Activated CD4-positive, CD25-positive, alpha-beta regulatory T cell treated with anti-CD3 and anti-CD28 coated beads, Interleukin-2, amount 50 U/mL, for 24 hours (primary cell): ENCODE measurements at regions not wholly inside any gene's neighbourhood (a gene's known extent, or its start where the extent isn't known, plus 50 kb on each side); places are given as distances from the start of the nearest gene placed in this dataset.

ENCODE experiments used
- ATAC-seq, 2 donors: fragments of 150-1000 bp; cut with Tn5 transposase; one replicate each; pipeline ENCODE4 v1.10.0; 2021; ENCODE audit warnings: mild to moderate bottlenecking in 1 of 2, moderate library complexity in 1 of 2

DNA sequence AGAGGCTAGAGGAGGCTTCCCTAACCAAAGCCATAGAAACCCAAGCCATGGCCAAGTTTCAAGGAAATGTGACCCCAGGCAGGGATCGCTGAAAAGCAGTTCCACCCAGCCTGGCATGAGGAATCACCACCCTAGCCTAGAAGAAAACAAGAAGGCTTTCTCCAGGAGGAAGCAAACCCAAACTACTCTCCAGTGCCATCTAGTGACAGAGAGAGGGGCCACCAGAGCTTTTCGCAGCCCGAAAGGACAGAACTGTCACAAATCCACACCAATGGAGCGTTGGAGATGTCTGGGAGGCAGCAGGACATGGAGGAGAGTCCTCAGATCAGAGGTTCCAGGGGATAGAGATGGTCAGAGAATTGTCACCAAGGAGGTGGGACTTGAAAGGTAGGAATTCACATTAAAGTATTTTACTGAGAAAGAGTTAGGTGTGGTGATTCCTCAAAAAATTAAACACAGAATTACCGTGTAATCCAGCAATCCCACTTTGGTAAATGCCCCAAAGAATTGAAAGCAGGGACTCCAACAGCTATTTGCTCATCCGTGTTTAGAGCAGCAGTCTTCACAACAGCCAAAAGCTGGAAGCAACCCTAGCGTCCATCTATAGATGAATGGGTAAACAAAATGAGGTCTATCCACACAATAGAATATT lies 67.3 kb upstream of the NUP50 start:
- ATAC-seq = no peak

DNA sequence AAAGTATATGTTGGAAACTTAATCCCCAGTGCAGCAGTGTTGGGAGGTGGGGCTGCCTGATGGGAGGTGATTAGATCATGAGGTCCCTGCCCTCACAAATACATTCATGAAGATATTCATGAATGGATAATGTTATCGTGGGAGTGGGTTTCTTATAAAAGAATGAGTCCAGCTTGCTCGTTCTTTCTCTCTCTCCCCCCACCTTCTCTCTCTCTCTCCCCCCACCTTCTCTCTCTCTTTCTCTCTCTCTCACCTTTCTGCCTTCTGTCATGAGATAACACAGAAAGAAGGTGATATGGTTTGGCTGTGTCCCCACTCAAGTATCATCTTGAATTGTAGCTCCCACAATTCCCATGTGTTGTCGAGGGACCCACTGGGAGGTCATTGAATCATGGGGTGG lies 66.7 kb upstream of the NUP50 start:
- no peak for ATAC-seq

DNA sequence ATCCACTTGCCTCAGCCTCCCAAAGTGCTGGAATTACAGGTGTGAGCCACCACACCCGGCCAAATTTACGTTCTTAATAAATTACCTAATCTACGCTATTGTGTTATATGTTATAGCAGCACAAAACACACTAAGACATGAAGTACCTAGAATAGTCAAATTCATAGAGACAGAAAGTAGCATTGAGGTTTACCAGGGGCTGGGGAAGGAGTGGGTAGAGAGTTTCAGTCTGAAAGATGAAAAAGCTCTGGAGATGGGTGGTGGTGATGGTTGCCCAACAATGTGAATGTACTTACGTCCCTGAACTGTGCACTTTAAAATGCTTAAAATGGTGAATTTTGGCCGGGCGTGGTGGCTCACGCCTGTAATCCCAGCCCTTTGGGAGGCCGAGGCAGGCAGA lies 65.7 kb upstream of the NUP50 start:
- no peak for ATAC-seq

DNA sequence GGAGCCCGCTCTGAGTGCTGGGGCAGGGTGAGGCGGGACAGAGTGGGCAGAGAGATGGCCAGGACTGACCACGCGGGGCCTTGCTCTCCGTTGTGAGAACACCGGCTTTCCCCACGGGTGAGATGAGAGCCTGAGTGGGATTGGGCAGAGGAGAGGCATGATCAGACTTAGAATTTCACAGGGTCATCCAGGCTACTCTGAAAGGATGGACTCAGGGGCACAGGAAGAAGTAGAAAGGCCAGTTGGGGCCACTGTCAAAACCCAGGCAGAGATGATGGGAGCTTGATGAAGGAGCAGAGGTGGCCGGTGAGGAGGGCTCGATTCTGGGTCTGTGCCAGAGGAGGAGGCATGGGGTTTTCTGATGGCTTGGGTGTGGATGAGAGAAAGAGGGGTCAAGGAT lies 63.8 kb upstream of the NUP50 start:
- ATAC-seq = no peak

DNA sequence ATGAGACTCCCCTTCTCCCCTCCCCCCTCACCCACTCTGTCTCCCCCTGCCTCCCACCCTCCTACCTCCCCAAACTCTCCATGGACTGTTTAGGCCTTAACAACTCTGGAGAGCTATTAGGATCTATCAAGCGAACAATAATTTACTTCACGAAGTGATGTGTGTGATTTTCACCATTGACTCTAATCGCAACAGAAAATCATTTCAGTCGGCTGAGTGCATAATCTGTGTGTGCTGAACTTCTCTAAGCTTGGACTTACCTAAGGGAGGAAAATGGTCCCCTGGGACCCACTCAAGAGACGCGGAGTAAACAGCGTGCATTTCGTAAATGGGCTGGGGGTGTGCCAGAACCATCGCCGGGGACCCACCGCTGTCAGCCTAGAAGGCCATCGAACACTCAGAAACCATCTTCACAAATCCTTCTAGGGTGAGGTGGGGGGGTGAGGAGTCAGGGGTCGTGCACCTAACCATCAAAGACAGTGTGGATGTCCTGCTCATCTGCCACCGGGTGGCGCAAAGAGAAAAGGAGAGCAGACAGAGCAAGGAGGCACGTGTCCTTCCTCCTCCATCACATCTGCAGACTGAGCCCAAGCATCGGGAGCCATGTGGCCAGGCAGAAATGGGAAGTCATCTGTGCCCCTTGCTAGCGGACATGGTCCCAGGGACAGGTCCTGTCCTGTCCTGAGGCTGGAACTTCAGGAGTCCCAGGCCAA lies 62.1 kb upstream of the NUP50 start:
- no peak for ATAC-seq

DNA sequence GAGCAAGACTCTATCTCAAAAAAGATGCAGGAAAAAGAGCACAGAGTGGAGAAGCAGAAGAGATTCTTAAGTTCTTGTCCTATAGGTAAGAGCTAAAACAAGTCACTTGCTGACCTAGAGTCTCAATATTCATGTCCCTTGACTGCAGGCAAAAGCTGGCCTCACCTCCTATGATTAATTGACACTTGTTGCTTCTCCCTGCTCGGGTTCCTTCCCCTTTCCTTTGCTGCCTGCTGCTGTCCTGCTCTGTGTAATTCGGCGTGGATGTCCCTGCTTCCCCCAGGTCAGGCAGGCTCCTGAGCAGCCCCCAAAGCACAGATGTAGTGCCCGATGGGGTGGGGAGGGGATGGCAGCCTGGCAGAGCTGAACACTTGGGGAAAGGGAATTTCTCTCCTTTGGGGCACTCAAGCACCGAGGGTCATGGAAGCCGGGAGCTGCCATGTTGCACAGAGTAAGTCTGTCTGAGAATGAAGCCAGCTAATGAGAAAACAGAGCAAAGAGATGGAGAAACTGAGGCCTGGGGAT lies 60.8 kb upstream of the NUP50 start:
- no peak for ATAC-seq

DNA sequence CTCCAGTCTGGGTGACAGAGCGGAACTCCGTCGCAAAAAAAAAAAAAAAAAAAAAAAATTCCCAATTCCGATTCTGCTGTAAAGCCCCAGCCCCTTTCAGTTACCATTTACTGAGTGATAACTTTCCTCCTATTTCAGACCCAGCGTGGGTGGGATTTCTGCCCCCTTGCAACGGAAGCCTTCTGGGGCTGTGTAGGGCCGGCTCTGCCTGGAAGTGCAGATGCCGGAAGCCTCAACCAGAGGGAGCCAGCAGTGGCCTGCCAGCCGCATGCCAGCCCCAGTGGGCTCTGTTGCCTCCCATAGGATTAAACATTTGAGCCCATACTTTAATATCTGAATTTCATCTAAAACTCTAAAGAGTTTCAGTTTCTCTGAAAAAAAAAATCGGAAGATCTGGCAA lies 60.0 kb upstream of the NUP50 start:
- no peak for ATAC-seq

DNA sequence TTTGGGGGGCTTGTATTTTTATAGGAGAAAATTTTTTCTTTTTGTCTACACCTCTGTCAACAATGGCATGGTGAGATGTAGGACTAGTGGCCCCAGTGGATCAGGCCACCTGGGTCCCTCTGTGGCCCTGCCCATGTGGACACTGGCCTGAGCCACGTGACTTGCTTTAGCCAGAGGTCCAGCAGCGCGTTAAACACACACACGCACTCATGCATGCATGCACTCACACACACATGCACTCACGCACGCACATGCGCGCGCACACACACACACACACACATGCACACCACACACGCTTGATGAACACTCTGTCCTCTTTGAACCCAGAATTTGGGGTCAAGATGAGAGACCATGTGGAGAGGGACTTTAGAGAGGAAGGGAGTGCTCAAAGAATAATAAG lies 59.4 kb upstream of the NUP50 start:
- ATAC-seq = no peak

DNA sequence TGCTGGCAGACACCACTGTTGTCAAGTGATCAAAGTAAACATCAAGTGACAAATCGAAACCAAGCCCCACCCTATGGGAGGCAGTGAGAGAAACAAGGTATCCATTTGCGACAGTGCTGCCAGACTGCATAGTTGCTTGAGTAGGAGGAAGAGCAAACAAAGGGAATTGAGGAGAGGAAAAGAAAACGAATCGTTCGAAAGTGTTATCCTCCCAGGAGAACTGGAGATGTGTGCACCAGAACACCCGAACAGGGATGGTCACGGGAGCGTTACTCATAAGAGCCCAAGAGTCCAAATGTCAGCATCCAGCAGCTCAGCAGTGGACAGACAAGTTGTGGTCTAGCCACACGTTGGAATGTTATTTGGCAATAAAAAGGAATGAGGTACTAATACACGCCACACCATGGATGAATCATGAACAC lies 58.4 kb upstream of the NUP50 start:
- no peak for ATAC-seq

DNA sequence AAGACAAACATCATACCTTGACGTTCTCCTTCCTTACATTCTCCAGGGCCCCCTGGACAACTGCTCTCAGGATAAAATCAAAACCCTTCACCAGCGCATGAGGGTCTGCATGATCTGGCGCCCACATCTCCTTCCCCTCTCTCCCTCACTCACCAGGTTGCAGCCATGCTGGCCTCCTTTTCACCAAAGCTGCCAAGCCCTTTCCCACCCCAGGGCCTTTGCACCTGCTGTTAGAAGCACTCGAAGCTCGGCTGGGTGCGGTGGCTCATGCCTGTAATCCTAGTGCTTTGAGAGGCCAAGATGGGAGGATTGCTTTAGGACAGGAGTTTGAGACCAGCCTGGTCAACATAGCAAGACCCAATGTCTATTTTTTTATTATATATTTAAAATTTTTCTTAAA lies 56.1 kb upstream of the NUP50 start:
- no peak for ATAC-seq

DNA sequence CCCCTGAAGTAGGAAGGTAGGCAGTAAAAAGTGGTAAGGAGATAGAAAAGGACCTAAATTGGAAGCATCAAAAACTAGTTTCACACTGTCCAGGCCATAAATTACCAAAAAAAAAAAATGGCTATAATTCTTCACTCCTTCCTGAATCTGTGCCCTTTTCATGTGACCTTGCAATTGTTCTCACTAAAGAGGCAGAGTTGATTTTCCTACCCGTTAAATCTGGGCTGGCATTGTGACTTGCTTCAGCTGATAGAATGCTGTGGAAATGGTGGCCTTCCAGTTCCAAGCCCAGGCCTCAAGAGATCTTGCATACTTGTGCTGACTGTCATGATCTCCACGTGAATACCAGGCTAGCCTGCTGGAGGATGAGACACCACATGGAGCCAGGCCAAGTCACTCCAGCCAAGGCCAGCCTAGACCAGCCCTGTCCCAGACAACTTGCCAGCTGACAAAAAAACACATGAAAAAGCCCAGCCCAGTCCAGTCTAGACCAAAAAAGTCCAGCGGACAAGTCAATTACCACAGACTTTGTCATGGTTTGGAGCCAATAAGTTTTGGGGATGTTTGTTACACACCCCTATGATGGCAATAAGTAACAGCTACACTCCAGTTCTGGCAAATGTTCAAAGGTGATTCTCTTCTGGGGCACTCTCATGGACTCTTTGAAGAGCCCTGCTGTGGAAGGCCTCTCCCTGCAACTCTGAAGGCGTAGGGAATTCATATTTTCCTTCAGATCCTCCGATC lies 51.4 kb upstream of the NUP50 start:
- ATAC-seq = no peak
